ENCODE measurements at regions not wholly inside any gene's neighbourhood (a gene's known extent, or its start where the extent isn't known, plus 50 kb on each side); places are given as distances from the start of the nearest gene placed in this dataset.
"Not testable (repeated sequence)": the region's sequence is repeated elsewhere in the genome, so short reads cannot be mapped to it uniquely, and the experiment has no call there.

GRCh38 chr2:185583058-185583816, 155.4 kb upstream of the FSIP2 start:
- no peaks in the 10 kb centered on the region for H3K27me3 ChIP-seq (ENCODE audit: control insufficient read depth in 2 of 2, insufficient read depth in 2 of 2, low read length in 2 of 2)
- no peak overlapping the region for H3K4me3 Mint-ChIP-seq

DNA sequence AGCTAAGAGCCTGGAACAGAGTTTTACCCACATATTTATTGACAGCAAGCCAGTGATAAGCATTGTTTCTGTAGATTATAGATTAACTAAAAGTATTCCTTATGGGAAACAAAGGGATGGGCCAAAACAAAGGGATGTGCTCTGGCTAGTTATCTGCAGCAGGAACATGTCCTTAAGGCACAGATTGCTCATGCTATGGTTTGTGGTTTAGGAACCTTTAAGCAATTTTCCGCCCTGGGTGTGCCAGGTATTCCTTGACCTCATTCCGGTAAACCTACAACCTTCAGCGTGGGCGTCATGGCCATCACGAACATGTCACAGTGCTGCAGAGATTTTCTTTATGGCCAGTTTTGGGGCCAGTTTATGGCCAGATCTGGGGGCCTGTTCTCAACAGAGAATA, 153.4 kb upstream of the FSIP2 start:
- H3K36me3 ChIP-seq (replicated peaks in 1 of 2; ENCODE audit: control insufficient read depth in 1 of 2, insufficient read depth in 2 of 2, low read length in 2 of 2); H3K9ac ChIP-seq (ENCODE audit: insufficient read depth, low read length, poor library complexity, severe bottlenecking); H3K4me1 Mint-ChIP-seq; H3K36me3 Mint-ChIP-seq; H2AFZ ChIP-seq (ENCODE audit: insufficient read depth, low read depth, low read length, poor library complexity, severe bottlenecking); H3K27ac ChIP-seq (ENCODE audit: low read depth in 1 of 2, low read length in 2 of 2); H4K20me1 ChIP-seq (ENCODE audit: insufficient read depth, low read length); intact Hi-C loops (cut with micrococcal nuclease); H3K4me3 ChIP-seq (replicated peaks in 1 of 3; ENCODE audit: low read depth in 2 of 3, low read length in 3 of 3); DNase-seq; H3K4me3 Mint-ChIP-seq; H3K79me2 ChIP-seq (ENCODE audit: insufficient read depth, low read length); H3K4me2 ChIP-seq (replicated peaks; ENCODE audit: extremely low read depth, low read length, poor library complexity, severe bottlenecking); H3K27me3 Mint-ChIP-seq (ENCODE audit: low read depth in 3 of 3); H3K27me3 ChIP-seq (ENCODE audit: control insufficient read depth in 2 of 2, insufficient read depth in 2 of 2, low read length in 2 of 2); H3K4me1 ChIP-seq (ENCODE audit: control insufficient read depth in 1 of 2, insufficient read depth in 2 of 2, low read length in 2 of 2): not testable (repeated sequence)
- Mint-ChIP-seq H3K27ac (peak overlapping the region in 1 of 7 donors; percentile 18), H3K9me3 (peaks cover 3 to 13% (median 9%) of the 10 kb centered on the region in 7 donors)
- H3K9me3 ChIP-seq (replicated peaks in 1 of 2; ENCODE audit: control insufficient read depth in 1 of 2, insufficient read depth in 1 of 2, low read length in 2 of 2), result peaks cover 12 to 15% of the 10 kb centered on the region in 2 donors
- WGBS (ENCODE audit: insufficient coverage), result 100% methylated on average over 4 of the region's 5 CpGs

More at GRCh38 chr2:185583058-185583816, 155.4 kb upstream of the FSIP2 start:
- peaks cover 12 to 17% of the 10 kb centered on the region in 2 donors for H3K9me3 ChIP-seq (replicated peaks in 1 of 2; ENCODE audit: control insufficient read depth in 1 of 2, insufficient read depth in 1 of 2, low read length in 2 of 2)
- H4K20me1 ChIP-seq (ENCODE audit: insufficient read depth, low read length), result no peaks in the 10 kb centered on the region
- TF ChIP-seq, protein P1, sequence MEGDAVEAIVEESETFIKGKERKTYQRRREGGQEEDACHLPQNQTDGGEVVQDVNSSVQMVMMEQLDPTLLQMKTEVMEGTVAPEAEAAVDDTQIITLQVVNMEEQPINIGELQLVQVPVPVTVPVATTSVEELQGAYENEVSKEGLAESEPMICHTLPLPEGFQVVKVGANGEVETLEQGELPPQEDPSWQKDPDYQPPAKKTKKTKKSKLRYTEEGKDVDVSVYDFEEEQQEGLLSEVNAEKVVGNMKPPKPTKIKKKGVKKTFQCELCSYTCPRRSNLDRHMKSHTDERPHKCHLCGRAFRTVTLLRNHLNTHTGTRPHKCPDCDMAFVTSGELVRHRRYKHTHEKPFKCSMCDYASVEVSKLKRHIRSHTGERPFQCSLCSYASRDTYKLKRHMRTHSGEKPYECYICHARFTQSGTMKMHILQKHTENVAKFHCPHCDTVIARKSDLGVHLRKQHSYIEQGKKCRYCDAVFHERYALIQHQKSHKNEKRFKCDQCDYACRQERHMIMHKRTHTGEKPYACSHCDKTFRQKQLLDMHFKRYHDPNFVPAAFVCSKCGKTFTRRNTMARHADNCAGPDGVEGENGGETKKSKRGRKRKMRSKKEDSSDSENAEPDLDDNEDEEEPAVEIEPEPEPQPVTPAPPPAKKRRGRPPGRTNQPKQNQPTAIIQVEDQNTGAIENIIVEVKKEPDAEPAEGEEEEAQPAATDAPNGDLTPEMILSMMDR (IDR thresholded peaks at IDR 0.05), result no peak
- H3K9ac ChIP-seq (ENCODE audit: insufficient read depth, low read length, poor library complexity, severe bottlenecking), result no peak overlapping the region
- Mint-ChIP-seq H3K4me1 (no peaks in the 10 kb centered on the region), H3K27ac (no peak overlapping the region), H3K9me3 (peaks cover 0 to 10% (median 9%) of the 10 kb centered on the region in 7 donors), H3K36me3 (no peaks in the 10 kb centered on the region), H3K27me3 (ENCODE audit: low read depth in 3 of 3) (no peaks in the 10 kb centered on the region)
- H3K27ac ChIP-seq (ENCODE audit: low read depth in 1 of 2, low read length in 2 of 2), result no peak overlapping the region
- no CpG with 5 or more reads among the region's 2 CpGs for WGBS (ENCODE audit: insufficient coverage)
- H3K4me3 ChIP-seq (replicated peaks in 1 of 3; ENCODE audit: low read depth in 2 of 3, low read length in 3 of 3), result no peak overlapping the region
- H2AFZ ChIP-seq (ENCODE audit: insufficient read depth, low read depth, low read length, poor library complexity, severe bottlenecking), result no peak overlapping the region
- no peaks in the 10 kb centered on the region for H3K4me1 ChIP-seq (ENCODE audit: control insufficient read depth in 1 of 2, insufficient read depth in 2 of 2, low read length in 2 of 2)
- intact Hi-C loops (cut with micrococcal nuclease), result no loop called here
- DNase-seq, result no peak
- H3K4me2 ChIP-seq (replicated peaks; ENCODE audit: extremely low read depth, low read length, poor library complexity, severe bottlenecking), result no peak overlapping the region
- H3K79me2 ChIP-seq (ENCODE audit: insufficient read depth, low read length), result no peaks in the 10 kb centered on the region
- H3K36me3 ChIP-seq (replicated peaks in 1 of 2; ENCODE audit: control insufficient read depth in 1 of 2, insufficient read depth in 2 of 2, low read length in 2 of 2), result no peaks in the 10 kb centered on the region

- H3K4me2 ChIP-seq (replicated peaks; ENCODE audit: extremely low read depth, low read length, poor library complexity, severe bottlenecking); H3K4me1 ChIP-seq (ENCODE audit: control insufficient read depth in 1 of 2, insufficient read depth in 2 of 2, low read length in 2 of 2); H3K79me2 ChIP-seq (ENCODE audit: insufficient read depth, low read length); H3K36me3 ChIP-seq (replicated peaks in 1 of 2; ENCODE audit: control insufficient read depth in 1 of 2, insufficient read depth in 2 of 2, low read length in 2 of 2); H3K27me3 ChIP-seq (ENCODE audit: control insufficient read depth in 2 of 2, insufficient read depth in 2 of 2, low read length in 2 of 2); intact Hi-C loops (cut with micrococcal nuclease); H2AFZ ChIP-seq (ENCODE audit: insufficient read depth, low read depth, low read length, poor library complexity, severe bottlenecking); H3K4me1 Mint-ChIP-seq; H3K27me3 Mint-ChIP-seq (ENCODE audit: low read depth in 3 of 3); H4K20me1 ChIP-seq (ENCODE audit: insufficient read depth, low read length); H3K9ac ChIP-seq (ENCODE audit: insufficient read depth, low read length, poor library complexity, severe bottlenecking); H3K4me3 ChIP-seq (replicated peaks in 1 of 3; ENCODE audit: low read depth in 2 of 3, low read length in 3 of 3); DNase-seq; H3K27ac Mint-ChIP-seq; H3K4me3 Mint-ChIP-seq; H3K36me3 Mint-ChIP-seq; H3K27ac ChIP-seq (ENCODE audit: low read depth in 1 of 2, low read length in 2 of 2); H3K9me3 ChIP-seq (replicated peaks in 1 of 2; ENCODE audit: control insufficient read depth in 1 of 2, insufficient read depth in 1 of 2, low read length in 2 of 2): not testable (repeated sequence)
- no CpG with 5 or more reads among the region's 14 CpGs for WGBS (ENCODE audit: insufficient coverage)
- peaks cover 10 to 19% (median 14%) of the 10 kb centered on the region in 7 donors for H3K9me3 Mint-ChIP-seq
Observed at GRCh38 chr2:185591276-185591675, 147.3 kb upstream of the FSIP2 start.
